ENCODE measurements at regions not wholly inside any gene's neighbourhood (a gene's known extent, or its start where the extent isn't known, plus 50 kb on each side); places are given as distances from the start of the nearest gene placed in this dataset.

DNA sequence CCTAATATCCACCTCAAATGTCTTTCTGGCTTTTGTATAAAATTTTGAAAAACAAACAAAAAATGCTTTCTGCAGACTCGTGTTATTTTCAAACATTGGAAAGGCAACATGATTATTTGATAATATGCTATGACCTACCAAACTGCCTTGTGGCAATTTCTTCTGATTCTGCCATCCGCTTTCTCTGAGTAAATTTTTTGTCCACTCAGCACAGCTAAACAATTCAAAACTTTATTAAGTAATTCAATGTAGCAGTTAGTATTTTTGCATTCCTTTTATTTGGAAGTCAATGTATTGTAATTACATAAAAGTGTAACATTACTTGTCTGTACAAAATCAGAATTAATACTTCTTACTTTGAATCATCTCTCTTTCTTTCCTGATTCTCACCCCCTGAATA lies 1206.6 kb upstream of the EYS start:
- TF ChIP-seq, protein P1, sequence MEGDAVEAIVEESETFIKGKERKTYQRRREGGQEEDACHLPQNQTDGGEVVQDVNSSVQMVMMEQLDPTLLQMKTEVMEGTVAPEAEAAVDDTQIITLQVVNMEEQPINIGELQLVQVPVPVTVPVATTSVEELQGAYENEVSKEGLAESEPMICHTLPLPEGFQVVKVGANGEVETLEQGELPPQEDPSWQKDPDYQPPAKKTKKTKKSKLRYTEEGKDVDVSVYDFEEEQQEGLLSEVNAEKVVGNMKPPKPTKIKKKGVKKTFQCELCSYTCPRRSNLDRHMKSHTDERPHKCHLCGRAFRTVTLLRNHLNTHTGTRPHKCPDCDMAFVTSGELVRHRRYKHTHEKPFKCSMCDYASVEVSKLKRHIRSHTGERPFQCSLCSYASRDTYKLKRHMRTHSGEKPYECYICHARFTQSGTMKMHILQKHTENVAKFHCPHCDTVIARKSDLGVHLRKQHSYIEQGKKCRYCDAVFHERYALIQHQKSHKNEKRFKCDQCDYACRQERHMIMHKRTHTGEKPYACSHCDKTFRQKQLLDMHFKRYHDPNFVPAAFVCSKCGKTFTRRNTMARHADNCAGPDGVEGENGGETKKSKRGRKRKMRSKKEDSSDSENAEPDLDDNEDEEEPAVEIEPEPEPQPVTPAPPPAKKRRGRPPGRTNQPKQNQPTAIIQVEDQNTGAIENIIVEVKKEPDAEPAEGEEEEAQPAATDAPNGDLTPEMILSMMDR (IDR thresholded peaks at IDR 0.05; ENCODE audit: borderline replicate concordance, extremely low read depth, low read length, poor library complexity, severe bottlenecking): no peak
- no peak for TF ChIP-seq EZH2 (IDR thresholded peaks at IDR 0.05; ENCODE audit: borderline replicate concordance, low read depth, low read length, severe bottlenecking)
